ENCODE measurements at regions not wholly inside any gene's neighbourhood (a gene's known extent, or its start where the extent isn't known, plus 50 kb on each side); places are given as distances from the start of the nearest gene placed in this dataset.

- DNase-seq: no peak
Observed at GRCh38 chr19:16023146-16023915, 53.0 kb upstream of the TPM4 start.

DNA sequence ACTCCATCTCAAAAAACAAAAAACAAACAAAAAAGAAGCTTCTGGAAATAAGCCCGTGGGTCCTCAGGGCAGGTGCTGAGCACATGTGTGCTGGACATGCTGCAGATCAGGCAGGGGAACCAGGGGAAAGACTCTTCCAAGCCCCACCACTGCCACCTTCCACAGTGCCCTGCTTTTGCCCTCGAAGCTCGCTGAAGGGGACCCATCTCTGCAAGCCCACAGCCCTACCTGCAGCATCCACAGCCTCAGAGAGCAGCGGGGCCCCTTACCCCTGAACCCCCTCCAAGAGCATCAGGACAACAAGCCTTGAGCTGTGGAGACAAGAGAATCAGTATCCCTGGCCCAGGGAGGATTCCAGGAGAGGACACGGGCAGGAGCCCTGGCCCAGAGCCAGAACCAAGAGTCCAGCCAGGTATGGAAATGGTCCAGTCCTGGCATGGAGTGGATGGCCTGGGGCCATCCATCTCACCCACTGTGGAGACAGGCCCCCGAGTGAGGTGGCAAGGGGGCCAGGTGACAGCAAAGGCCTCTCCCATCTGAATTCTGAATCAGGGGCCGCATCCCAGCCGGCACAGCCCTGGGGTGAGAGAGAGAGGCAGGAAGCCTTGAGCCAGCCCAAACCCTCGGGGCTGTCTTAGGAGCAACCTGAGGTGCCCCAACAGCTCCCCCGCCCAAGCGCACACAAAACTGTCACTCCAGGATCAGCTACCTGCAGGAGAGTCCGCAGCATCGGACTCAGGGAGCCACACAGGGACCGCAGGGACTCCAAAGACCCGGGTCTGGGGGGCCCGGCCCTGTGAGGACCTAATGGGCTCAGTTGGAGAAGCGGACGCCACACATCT lies 51.8 kb upstream of the TPM4 start:
- DNase-seq: no peak

DNA sequence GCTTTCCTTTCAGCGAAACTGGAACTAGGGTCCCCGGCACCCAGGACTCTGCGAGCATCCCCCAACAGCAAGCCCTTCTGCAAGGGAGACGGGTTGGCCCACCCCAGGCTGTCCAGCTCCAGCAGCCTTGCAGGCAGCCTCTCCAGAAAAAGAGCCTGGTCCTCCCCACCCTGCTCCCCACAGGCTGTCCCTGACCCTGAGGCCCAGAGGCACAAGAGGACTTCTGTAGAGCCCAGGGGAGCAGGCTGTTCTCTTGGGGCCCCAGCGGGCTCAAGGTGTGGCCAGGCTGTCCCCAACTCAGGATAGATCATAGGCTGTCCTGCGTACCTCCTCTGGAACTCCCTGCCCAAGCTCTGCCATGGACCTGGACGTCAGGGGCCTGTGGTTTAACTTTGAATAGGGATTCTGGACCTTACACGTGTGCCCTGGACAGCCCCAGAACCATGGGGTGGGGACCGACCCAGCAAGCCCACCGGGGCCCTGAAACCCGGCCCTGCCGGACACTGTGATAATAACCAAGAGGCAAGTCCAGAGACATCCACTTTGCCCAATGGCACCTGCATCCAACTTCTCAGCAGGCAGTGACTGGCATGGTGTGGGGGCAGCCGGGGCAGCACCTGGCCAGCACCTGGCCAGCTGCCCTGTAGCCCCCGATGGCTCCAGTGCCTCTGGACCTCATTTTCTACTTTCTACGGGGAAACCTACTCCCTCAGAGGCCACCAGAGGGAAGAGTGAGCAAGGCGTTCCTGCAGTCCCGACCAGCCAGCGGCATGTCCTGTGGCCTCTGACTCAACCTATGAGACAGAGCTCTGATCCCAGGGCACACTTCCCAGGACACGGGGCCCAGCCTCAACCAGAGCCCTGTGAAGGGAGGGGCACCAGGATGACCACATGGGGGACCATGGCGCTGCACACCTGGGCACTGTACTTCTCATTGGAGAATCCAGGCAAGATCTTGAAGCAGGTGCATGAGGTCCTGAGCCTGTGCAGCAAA lies 50.9 kb upstream of the TPM4 start:
- no peak for DNase-seq

- no peak for DNase-seq
Observed at GRCh38 chr19:16026131-16026530, 50.2 kb upstream of the TPM4 start.
